Activated naive CD4-positive, alpha-beta T cell treated with anti-CD3 and anti-CD28 coated beads for 36 hours (primary cell): ENCODE measurements at regions not wholly inside any gene's neighbourhood (a gene's known extent, or its start where the extent isn't known, plus 50 kb on each side); places are given as distances from the start of the nearest gene placed in this dataset.
"Not testable (repeated sequence)": the region's sequence is repeated elsewhere in the genome, so short reads cannot be mapped to it uniquely, and the experiment has no call there.

Experiments used
- CTCF ChIA-PET: fragments of 350-600 bp; sonication (Branson Sonifier 250); formaldehyde crosslinking; loops from one replicate; lab custom pipeline; 2021; ENCODE audit warnings: antibody characterized with exemption; lab: Charles Lee
- DNase-seq: peaks from one replicate; pipeline ENCODE4 v3.0.0-alpha.2; 2020
- H3K27ac Mint-ChIP-seq: one replicate; pipeline ENCODE4 v1.8.0; 2021; ENCODE audit warnings: mild to moderate bottlenecking, mixed read lengths
- H3K27me3 Mint-ChIP-seq: one replicate; pipeline ENCODE4 v1.8.0; 2021; ENCODE audit warnings: low read depth, mixed read lengths
- H3K36me3 Mint-ChIP-seq: one replicate; pipeline ENCODE4 v1.8.0; 2021; ENCODE audit warnings: low read depth, mixed read lengths
- H3K4me1 Mint-ChIP-seq: one replicate; pipeline ENCODE4 v1.8.0; 2021; ENCODE audit warnings: low read depth, mixed read lengths
- H3K4me3 Mint-ChIP-seq: one replicate; pipeline ENCODE4 v1.8.0; 2021; ENCODE audit warnings: mild to moderate bottlenecking, moderate library complexity, mixed read lengths
- H3K9me3 Mint-ChIP-seq: one replicate; pipeline ENCODE4 v1.8.0; 2021; ENCODE audit warnings: mixed read lengths
- intact Hi-C: fragments of 100-400 bp; cut with micrococcal nuclease; formaldehyde crosslinking; loops from one replicate; pipeline ENCODE4 v1.15.1; 2023

GRCh38 chr6:147961481-147962141 lies 381.0 kb upstream of the SASH1 start:
- DNase-seq: no peak
- CTCF ChIA-PET: interaction anchor here (0.7 kb wide), 1 partner anchor 266 kb away, joined by 3 read pairs; no protein-coding TSS in a partner anchor
- Mint-ChIP-seq H3K9me3 (no peaks in the 10 kb centered on the region), H3K4me3 (no peak overlapping the region), H3K27ac (no peak overlapping the region), H3K4me1 (no peaks in the 10 kb centered on the region), H3K27me3 (no peaks in the 10 kb centered on the region), H3K36me3 (no peaks in the 10 kb centered on the region)
- intact Hi-C loops: no loop called here

- not testable (repeated sequence) for H3K36me3 Mint-ChIP-seq, H3K27me3 Mint-ChIP-seq
Measured at GRCh38 chr6:147965448-147965847, 377.2 kb upstream of the SASH1 start.

GRCh38 chr6:147970970-147971369 lies 371.7 kb upstream of the SASH1 start:
- H3K27ac Mint-ChIP-seq: no peak overlapping the region
- CTCF ChIA-PET: interaction anchor here (0.9 kb wide), 1 partner anchor 492 kb away, joined by 4 read pairs; no protein-coding TSS in a partner anchor
- no peaks in the 10 kb centered on the region for H3K4me1 Mint-ChIP-seq
- intact Hi-C loops: loop anchor here (2.0 kb wide), 1 partner anchor 464 kb away; no protein-coding TSS in a partner anchor
- H3K36me3 Mint-ChIP-seq: no peaks in the 10 kb centered on the region
- no peak overlapping the region for H3K4me3 Mint-ChIP-seq
- DNase-seq: no peak
- no peaks in the 10 kb centered on the region for H3K27me3 Mint-ChIP-seq
- peaks cover 2% of the 10 kb centered on the region for H3K9me3 Mint-ChIP-seq

More at GRCh38 chr6:147965448-147965847, 377.2 kb upstream of the SASH1 start:
- H3K9me3 Mint-ChIP-seq, intact Hi-C loops, H3K4me3 Mint-ChIP-seq, H3K4me1 Mint-ChIP-seq, H3K27ac Mint-ChIP-seq, DNase-seq: not testable (repeated sequence)
- CTCF ChIA-PET: interaction anchor here (0.6 kb wide), 1 partner anchor 109 kb away, joined by 3 read pairs; no protein-coding TSS in a partner anchor

GRCh38 chr6:147972448-147972847 lies 370.2 kb upstream of the SASH1 start:
- Mint-ChIP-seq H3K27ac (no peak overlapping the region), H3K27me3 (no peaks in the 10 kb centered on the region), H3K36me3 (no peaks in the 10 kb centered on the region), H3K4me3 (no peak overlapping the region), H3K4me1 (no peaks in the 10 kb centered on the region), H3K9me3 (no peaks in the 10 kb centered on the region)
- no peak for DNase-seq
- CTCF ChIA-PET: interaction anchor here (0.5 kb wide), 1 partner anchor 46 kb away, joined by 3 read pairs; no protein-coding TSS in a partner anchor
- intact Hi-C loops: no loop called here

GRCh38 chr6:147973806-147974205 lies 368.8 kb upstream of the SASH1 start:
- Mint-ChIP-seq H3K4me3 (no peak overlapping the region), H3K27me3 (no peaks in the 10 kb centered on the region)
- intact Hi-C loops: no loop called here

GRCh38 chr6:147974376-147974775 lies 368.3 kb upstream of the SASH1 start:
- no peaks in the 10 kb centered on the region for H3K36me3 Mint-ChIP-seq
- H3K4me1 Mint-ChIP-seq: no peaks in the 10 kb centered on the region
- no peaks in the 10 kb centered on the region for H3K27me3 Mint-ChIP-seq
- CTCF ChIA-PET: no interaction called here
- DNase-seq: no peak
- H3K4me3 Mint-ChIP-seq: no peak overlapping the region
- no peak overlapping the region for H3K27ac Mint-ChIP-seq
- intact Hi-C loops: no loop called here
- no peaks in the 10 kb centered on the region for H3K9me3 Mint-ChIP-seq

More at GRCh38 chr6:147973806-147974205, 368.8 kb upstream of the SASH1 start:
- Mint-ChIP-seq H3K36me3 (no peaks in the 10 kb centered on the region), H3K4me1 (no peaks in the 10 kb centered on the region), H3K9me3 (no peaks in the 10 kb centered on the region), H3K27ac (no peak overlapping the region)
- CTCF ChIA-PET: no interaction called here
- DNase-seq: no peak

- H3K4me1 Mint-ChIP-seq: no peaks in the 10 kb centered on the region
- intact Hi-C loops: no loop called here
- H3K27me3 Mint-ChIP-seq: peaks cover 3% of the 10 kb centered on the region
Measured at GRCh38 chr6:147977851-147978465, 364.7 kb upstream of the SASH1 start.

GRCh38 chr6:147979966-147980365 lies 362.7 kb upstream of the SASH1 start:
- H3K27ac Mint-ChIP-seq: no peak overlapping the region
- H3K4me3 Mint-ChIP-seq: no peak overlapping the region
- CTCF ChIA-PET: no interaction called here
- no peaks in the 10 kb centered on the region for H3K9me3 Mint-ChIP-seq
- H3K36me3 Mint-ChIP-seq: no peaks in the 10 kb centered on the region
- DNase-seq: no peak
- intact Hi-C loops: no loop called here
- no peaks in the 10 kb centered on the region for H3K4me1 Mint-ChIP-seq
- peaks cover 3% of the 10 kb centered on the region for H3K27me3 Mint-ChIP-seq

More at GRCh38 chr6:147977851-147978465, 364.7 kb upstream of the SASH1 start:
- Mint-ChIP-seq H3K36me3 (no peaks in the 10 kb centered on the region), H3K27ac (no peak overlapping the region), H3K4me3 (no peak overlapping the region), H3K9me3 (no peaks in the 10 kb centered on the region)
- CTCF ChIA-PET: interaction anchor here (0.6 kb wide), 1 partner anchor 11 kb away, joined by 3 read pairs; no protein-coding TSS in a partner anchor
- no peak for DNase-seq

GRCh38 chr6:147983581-147984366 lies 358.9 kb upstream of the SASH1 start:
- intact Hi-C loops: no loop called here
- CTCF ChIA-PET: no interaction called here
- Mint-ChIP-seq H3K4me3 (no peak overlapping the region), H3K4me1 (no peaks in the 10 kb centered on the region), H3K9me3 (no peaks in the 10 kb centered on the region), H3K27ac (no peak overlapping the region), H3K36me3 (no peaks in the 10 kb centered on the region), H3K27me3 (peaks cover 3% of the 10 kb centered on the region)
- no peak for DNase-seq

- Mint-ChIP-seq H3K4me1 (no peaks in the 10 kb centered on the region), H3K36me3 (no peaks in the 10 kb centered on the region), H3K27me3 (no peaks in the 10 kb centered on the region), H3K4me3 (no peak overlapping the region), H3K27ac (no peak overlapping the region), H3K9me3 (peaks cover 5% of the 10 kb centered on the region)
- no peak for DNase-seq
- intact Hi-C loops: no loop called here
- CTCF ChIA-PET: no interaction called here
Measured at GRCh38 chr6:147986846-147987245, 355.8 kb upstream of the SASH1 start.

- intact Hi-C loops: no loop called here
- CTCF ChIA-PET: no interaction called here
Measured at GRCh38 chr6:147990159-147990558, 352.5 kb upstream of the SASH1 start.

GRCh38 chr6:147991961-147992360 lies 350.7 kb upstream of the SASH1 start:
- Mint-ChIP-seq H3K27ac (no peak overlapping the region), H3K4me1 (no peaks in the 10 kb centered on the region), H3K27me3 (no peaks in the 10 kb centered on the region), H3K9me3 (peaks cover 6% of the 10 kb centered on the region), H3K36me3 (no peaks in the 10 kb centered on the region), H3K4me3 (no peak overlapping the region)
- CTCF ChIA-PET: no interaction called here
- no peak for DNase-seq
- intact Hi-C loops: no loop called here

More at GRCh38 chr6:147990159-147990558, 352.5 kb upstream of the SASH1 start:
- no peak for DNase-seq
- Mint-ChIP-seq H3K36me3 (no peaks in the 10 kb centered on the region), H3K27me3 (no peaks in the 10 kb centered on the region), H3K9me3 (peaks cover 6% of the 10 kb centered on the region), H3K4me1 (no peaks in the 10 kb centered on the region), H3K4me3 (no peak overlapping the region), H3K27ac (no peak overlapping the region)
